K562 (cell line): ENCODE measurements at regions not wholly inside any gene's neighbourhood (a gene's known extent, or its start where the extent isn't known, plus 50 kb on each side); places are given as distances from the start of the nearest gene placed in this dataset.

Experiments
- BACH1 ChIP-seq: fragments of 200-800 bp; sonication (Bioruptor generic); IDR thresholded peaks from 2 replicates; pipeline ENCODE4 v1.6.1; 2016; ENCODE audit warnings: missing genetic modification characterization, missing compliant biosample characterization
- CCNT2 ChIP-seq: IDR thresholded peaks from 2 replicates; pipeline ENCODE4 v1.6.1; 2011; ENCODE audit warnings: borderline replicate concordance, low read depth, mild to moderate bottlenecking, moderate library complexity, mixed read lengths, low read length; ENCODE audit not compliant: insufficient read length; ENCODE audit errors: extremely low read depth
- CHCHD3 ChIP-seq: fragments of 250-450 bp; sonication (Bioruptor Pico); IDR thresholded peaks from 2 replicates; pipeline ENCODE4 v2.1.2; 2022; ENCODE audit warnings: mild to moderate bottlenecking
- CHD4 ChIP-seq: fragments of 200-600 bp; sonication (generic); IDR thresholded peaks from 3 replicates; pipeline ENCODE4 v1.6.1; 2012; ENCODE audit warnings: low read depth, mild to moderate bottlenecking, mixed read lengths, low read length, inconsistent platforms; ENCODE audit not compliant: insufficient read depth, insufficient replicate concordance, poor library complexity, severe bottlenecking
- ELF1 ChIP-seq: fragments of 200-800 bp; sonication (Bioruptor generic); IDR thresholded peaks from 2 replicates; pipeline ENCODE4 v1.6.1; 2016; ENCODE audit warnings: missing genetic modification characterization, missing compliant biosample characterization
- ESRRA ChIP-seq: fragments of 450-650 bp; IDR thresholded peaks from 2 replicates; pipeline ENCODE4 v1.6.1; 2014; ENCODE audit warnings: low read depth, mild to moderate bottlenecking, moderate library complexity, borderline replicate concordance
- FOXO4 ChIP-seq: fragments of 450-650 bp; formaldehyde crosslinking; IDR thresholded peaks from 2 replicates; pipeline ENCODE4 v1.4.0; 2020; ENCODE audit warnings: mild to moderate bottlenecking, moderate library complexity
- HNRNPK ChIP-seq: fragments of 200-400 bp; formaldehyde crosslinking; IDR thresholded peaks from one replicate; pipeline ENCODE4 v1.6.1; 2018; ENCODE audit warnings: mild to moderate bottlenecking, low read depth, low read length; ENCODE audit not compliant: poor library complexity, severe bottlenecking
- HNRNPL ChIP-seq: fragments of 200-400 bp; formaldehyde crosslinking; IDR thresholded peaks from 2 replicates; pipeline ENCODE4 v1.6.1; 2017; ENCODE audit warnings: low read depth, mild to moderate bottlenecking, low read length
- HOMEZ ChIP-seq: fragments of 250-450 bp; sonication (Bioruptor Pico); IDR thresholded peaks from 2 replicates; pipeline ENCODE4 v1.4.0; 2020; ENCODE audit warnings: mild to moderate bottlenecking, moderate library complexity
- MAFF ChIP-seq: IDR thresholded peaks from 2 replicates; pipeline ENCODE4 v1.6.1; 2012; ENCODE audit warnings: low read length, improper control_type of control experiment
- MAFG ChIP-seq: fragments of 450-650 bp; conservative IDR thresholded peaks from 2 replicates; pipeline ENCODE4 v1.6.1; 2016; ENCODE audit warnings: missing genetic modification characterization, missing compliant biosample characterization
- MAFK ChIP-seq: IDR thresholded peaks from 2 replicates; pipeline ENCODE4 v1.6.1; 2011; ENCODE audit warnings: low read length, improper control_type of control experiment
- MBD2 ChIP-seq: sonication (generic); IDR thresholded peaks from 2 replicates; pipeline ENCODE4 v1.6.1; 2016; ENCODE audit warnings: low read depth, borderline replicate concordance
- NFE2 ChIP-seq: IDR thresholded peaks from 2 replicates; pipeline ENCODE4 v1.6.1; 2014; ENCODE audit warnings: antibody characterized with exemption, low read depth
- NFE2L1 ChIP-seq: fragments of 450-650 bp; IDR thresholded peaks from 2 replicates; pipeline ENCODE4 v1.6.1; 2016; ENCODE audit warnings: missing genetic modification characterization, low read depth, mild to moderate bottlenecking, missing compliant biosample characterization, moderate library complexity, borderline replicate concordance
- NR2F6 ChIP-seq: fragments of 450-650 bp; formaldehyde crosslinking; IDR thresholded peaks from 2 replicates; pipeline ENCODE4 v1.4.0; 2020; ENCODE audit warnings: mild to moderate bottlenecking
- SAFB ChIP-seq: fragments of 200-400 bp; formaldehyde crosslinking; IDR thresholded peaks from 2 replicates; pipeline ENCODE4 v1.6.1; 2017; ENCODE audit warnings: low read depth, low read length, borderline replicate concordance
- SMAD1 ChIP-seq: fragments of 150-350 bp; IDR thresholded peaks from 2 replicates; pipeline ENCODE4 v1.6.1; 2014; ENCODE audit warnings: low read length, low read depth; ENCODE audit not compliant: partially characterized antibody
- SRSF3 ChIP-seq: fragments of 200-400 bp; formaldehyde crosslinking; IDR thresholded peaks from 2 replicates; pipeline ENCODE4 v1.6.1; 2016; ENCODE audit warnings: mild to moderate bottlenecking, low read length, moderate library complexity; ENCODE audit not compliant: insufficient read depth
- VEZF1 ChIP-seq: fragments of 200-800 bp; sonication (Bioruptor generic); IDR thresholded peaks from 2 replicates; pipeline ENCODE4 v1.6.1; 2017; ENCODE audit warnings: missing genetic modification characterization, missing compliant biosample characterization
- XRCC3 ChIP-seq: fragments of 450-650 bp; IDR thresholded peaks from 2 replicates; pipeline ENCODE4 v1.6.1; 2017; ENCODE audit warnings: mild to moderate bottlenecking, moderate library complexity
- ZNF274 ChIP-seq: IDR thresholded peaks from 2 replicates; pipeline ENCODE4 v1.6.1; 2011; ENCODE audit warnings: low read depth, mild to moderate bottlenecking, low read length, moderate library complexity, borderline replicate concordance
- ZNF282 ChIP-seq: sonication (generic); formaldehyde crosslinking; IDR thresholded peaks from 2 replicates; pipeline ENCODE4 v1.8.1; 2023; ENCODE audit warnings: missing genetic modification reagents
- ZNF316 ChIP-seq: fragments of 450-650 bp; IDR thresholded peaks from 2 replicates; pipeline ENCODE4 v1.6.1; 2016
- ZNF436 ChIP-seq: fragments of 250-450, 450-650 bp; sonication (Bioruptor Pico); formaldehyde crosslinking; IDR thresholded peaks from 2 replicates; pipeline ENCODE4 v1.7.0; 2020; ENCODE audit warnings: mild to moderate bottlenecking
- ZNF780A ChIP-seq: fragments of 250-450 bp; sonication (Bioruptor Pico); IDR thresholded peaks from 2 replicates; pipeline ENCODE4 v1.5.0; 2021; ENCODE audit warnings: mild to moderate bottlenecking

GRCh38 chr2:217431577-217432269, 571.1 kb downstream of the TNS1 start (continued):
- TF ChIP-seq ZNF436 (CRISPR knock-in tag), result no peak
- TF ChIP-seq SMAD1, result no peak
- TF ChIP-seq ZNF316, result peak; percentile 93
- TF ChIP-seq CHD4, result no peak
- TF ChIP-seq MAFK, result peak; percentile 85
- TF ChIP-seq NR2F6, result no peak
- TF ChIP-seq NFE2L1 (tag), result peak; percentile 93
- no peak for TF ChIP-seq FOXO4 (CRISPR knock-in tag)
- TF ChIP-seq CHCHD3, result no peak
- no peak for TF ChIP-seq SRSF3
- no peak for TF ChIP-seq ZNF282 (CRISPR knock-in tag)
- TF ChIP-seq HOMEZ, result no peak
- TF ChIP-seq VEZF1 (CRISPR knock-in tag), result no peak
- TF ChIP-seq HNRNPL, result no peak
- TF ChIP-seq SAFB, result no peak
- TF ChIP-seq CCNT2, result no peak
- TF ChIP-seq BACH1 (tag), result peak; percentile 81
- TF ChIP-seq XRCC3, result no peak
- peak; percentile 89 for TF ChIP-seq NFE2
- peak; percentile 98 for TF ChIP-seq MAFG (tag)
- no peak for TF ChIP-seq ZNF780A (CRISPR knock-in tag)
- no peak for TF ChIP-seq ZNF274
- no peak for TF ChIP-seq ELF1
- no peak for TF ChIP-seq ESRRA
- TF ChIP-seq HNRNPK, result no peak
- peak; percentile 88 for TF ChIP-seq MAFF
- no peak for TF ChIP-seq MBD2
